Stimulated activated CD8-positive, alpha-beta memory T cell treated with anti-CD3 and anti-CD28 coated beads, Interleukin-15, amount 100 ng/mL, for 1 hour (primary cell): ENCODE measurements at regions not wholly inside any gene's neighbourhood (a gene's known extent, or its start where the extent isn't known, plus 50 kb on each side); places are given as distances from the start of the nearest gene placed in this dataset.
"Not testable (repeated sequence)": the region's sequence is repeated elsewhere in the genome, so short reads cannot be mapped to it uniquely, and the experiment has no call there.

Experiments used
- DNase-seq: peaks from one replicate; pipeline ENCODE4 v3.0.0-alpha.2; 2020; ENCODE audit warnings: low read depth

GRCh38 chr5:96528826-96529474, 95.9 kb upstream of the PCSK1 start:
- no peak for DNase-seq

GRCh38 chr5:96529559-96529958, 96.5 kb upstream of the PCSK1 start:
- DNase-seq = no peak

GRCh38 chr5:96530901-96531300, 97.9 kb upstream of the PCSK1 start:
- no peak for DNase-seq

- DNase-seq = no peak
Measured at GRCh38 chr5:96533371-96533770, 100.3 kb upstream of the PCSK1 start.

- DNase-seq = no peak
Measured at GRCh38 chr5:96537386-96537785, 104.3 kb upstream of the PCSK1 start.

GRCh38 chr5:96538808-96539250, 105.8 kb upstream of the PCSK1 start:
- no peak for DNase-seq

- DNase-seq = no peak
Measured at GRCh38 chr5:96546120-96546519, 113.1 kb upstream of the PCSK1 start.

- DNase-seq = no peak
Measured at GRCh38 chr5:96547486-96547885, 114.4 kb upstream of the PCSK1 start.

GRCh38 chr5:96548905-96549304, 113.3 kb upstream of the CAST start:
- DNase-seq = no peak

GRCh38 chr5:96560857-96561256, 101.3 kb upstream of the CAST start:
- DNase-seq = not testable (repeated sequence)

- DNase-seq = no peak
Measured at GRCh38 chr5:96562614-96563013, 99.6 kb upstream of the CAST start.

- no peak for DNase-seq
Measured at GRCh38 chr5:96563816-96564215, 98.4 kb upstream of the CAST start.

- no peak for DNase-seq
Measured at GRCh38 chr5:96565582-96566265, 96.5 kb upstream of the CAST start.

- DNase-seq = no peak
Measured at GRCh38 chr5:96566833-96567587, 95.2 kb upstream of the CAST start.

GRCh38 chr5:96569332-96569731, 92.8 kb upstream of the CAST start:
- no peak for DNase-seq

- DNase-seq = no peak
Measured at GRCh38 chr5:96569770-96570169, 92.4 kb upstream of the CAST start.

GRCh38 chr5:96572864-96573512, 89.2 kb upstream of the CAST start:
- no peak for DNase-seq

- no peak for DNase-seq
Measured at GRCh38 chr5:96573513-96573894, 88.7 kb upstream of the CAST start.

GRCh38 chr5:96576876-96577275, 85.3 kb upstream of the CAST start:
- DNase-seq = no peak

GRCh38 chr5:96577909-96578308, 84.3 kb upstream of the CAST start:
- no peak for DNase-seq

GRCh38 chr5:96579711-96580110, 82.5 kb upstream of the CAST start:
- DNase-seq = no peak

GRCh38 chr5:96582343-96582742, 79.8 kb upstream of the CAST start:
- no peak for DNase-seq

- DNase-seq = no peak
Measured at GRCh38 chr5:96584712-96585111, 77.5 kb upstream of the CAST start.
